ENCODE measurements at regions not wholly inside any gene's neighbourhood (a gene's known extent, or its start where the extent isn't known, plus 50 kb on each side); places are given as distances from the start of the nearest gene placed in this dataset.
"Not testable (repeated sequence)": the region's sequence is repeated elsewhere in the genome, so short reads cannot be mapped to it uniquely, and the experiment has no call there.

DNA sequence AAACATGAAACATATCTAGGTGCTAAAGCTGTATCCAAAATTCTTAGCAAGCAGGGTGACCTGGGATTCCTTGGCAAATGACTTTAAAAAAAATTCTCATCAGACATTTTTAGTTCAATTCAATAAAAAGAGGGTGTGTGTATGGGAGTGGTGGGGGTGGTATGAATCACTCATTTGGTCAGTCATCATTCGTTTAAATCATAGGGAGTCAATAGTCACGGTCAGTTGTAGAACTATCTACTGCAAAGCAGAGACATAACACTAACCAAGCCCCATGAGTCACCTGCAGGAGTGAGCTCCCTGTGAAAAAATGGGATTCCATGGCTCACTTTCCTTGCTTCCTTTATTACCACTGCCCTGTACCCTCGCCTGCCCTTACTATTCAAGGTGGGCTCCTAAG lies 380.6 kb upstream of the TCF4 start:
- no peak for ATAC-seq
- no peak overlapping the region for H3K4me3 ChIP-seq
- DNase-seq: no peak
- no peaks in the 10 kb centered on the region for H3K4me1 ChIP-seq (ENCODE audit: low read depth)
- intact Hi-C loops (cut with DNase I, micrococcal nuclease): no loop called here
- TF ChIP-seq, protein P1, sequence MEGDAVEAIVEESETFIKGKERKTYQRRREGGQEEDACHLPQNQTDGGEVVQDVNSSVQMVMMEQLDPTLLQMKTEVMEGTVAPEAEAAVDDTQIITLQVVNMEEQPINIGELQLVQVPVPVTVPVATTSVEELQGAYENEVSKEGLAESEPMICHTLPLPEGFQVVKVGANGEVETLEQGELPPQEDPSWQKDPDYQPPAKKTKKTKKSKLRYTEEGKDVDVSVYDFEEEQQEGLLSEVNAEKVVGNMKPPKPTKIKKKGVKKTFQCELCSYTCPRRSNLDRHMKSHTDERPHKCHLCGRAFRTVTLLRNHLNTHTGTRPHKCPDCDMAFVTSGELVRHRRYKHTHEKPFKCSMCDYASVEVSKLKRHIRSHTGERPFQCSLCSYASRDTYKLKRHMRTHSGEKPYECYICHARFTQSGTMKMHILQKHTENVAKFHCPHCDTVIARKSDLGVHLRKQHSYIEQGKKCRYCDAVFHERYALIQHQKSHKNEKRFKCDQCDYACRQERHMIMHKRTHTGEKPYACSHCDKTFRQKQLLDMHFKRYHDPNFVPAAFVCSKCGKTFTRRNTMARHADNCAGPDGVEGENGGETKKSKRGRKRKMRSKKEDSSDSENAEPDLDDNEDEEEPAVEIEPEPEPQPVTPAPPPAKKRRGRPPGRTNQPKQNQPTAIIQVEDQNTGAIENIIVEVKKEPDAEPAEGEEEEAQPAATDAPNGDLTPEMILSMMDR (IDR thresholded peaks at IDR 0.05): no peak
- H3K9me3 ChIP-seq: peaks cover 16% of the 10 kb centered on the region
- no peaks in the 10 kb centered on the region for H3K36me3 ChIP-seq (ENCODE audit: low read depth)

DNA sequence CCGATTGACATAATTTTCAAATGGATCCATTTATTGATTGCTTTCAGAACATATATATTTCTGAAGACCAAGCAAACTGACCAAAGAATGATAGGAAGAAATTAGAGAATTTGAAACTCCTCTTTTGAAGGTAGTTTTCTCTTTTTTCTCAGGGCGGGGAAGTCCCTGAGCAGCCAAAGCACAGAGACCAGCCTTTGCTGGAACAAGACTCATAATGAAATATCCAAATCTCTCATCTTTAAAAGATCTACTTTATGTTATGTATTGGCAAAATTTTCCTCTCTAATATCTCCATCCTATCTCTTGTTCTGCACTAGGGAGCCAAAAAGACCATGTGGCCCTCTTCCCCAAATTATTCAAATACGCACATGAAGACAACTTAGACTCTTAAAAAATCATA lies 379.0 kb upstream of the TCF4 start:
- TF ChIP-seq, protein P1 (IDR thresholded peaks at IDR 0.05): no peak
- Histone ChIP-seq H3K36me3 (ENCODE audit: low read depth) (no peaks in the 10 kb centered on the region), H3K9me3 (peaks cover 29% of the 10 kb centered on the region), H3K4me1 (ENCODE audit: low read depth) (no peaks in the 10 kb centered on the region), H3K4me3 (no peak overlapping the region)
- intact Hi-C loops (cut with DNase I, micrococcal nuclease): no loop called here
- DNase-seq (no peak), ATAC-seq (no peak)

DNA sequence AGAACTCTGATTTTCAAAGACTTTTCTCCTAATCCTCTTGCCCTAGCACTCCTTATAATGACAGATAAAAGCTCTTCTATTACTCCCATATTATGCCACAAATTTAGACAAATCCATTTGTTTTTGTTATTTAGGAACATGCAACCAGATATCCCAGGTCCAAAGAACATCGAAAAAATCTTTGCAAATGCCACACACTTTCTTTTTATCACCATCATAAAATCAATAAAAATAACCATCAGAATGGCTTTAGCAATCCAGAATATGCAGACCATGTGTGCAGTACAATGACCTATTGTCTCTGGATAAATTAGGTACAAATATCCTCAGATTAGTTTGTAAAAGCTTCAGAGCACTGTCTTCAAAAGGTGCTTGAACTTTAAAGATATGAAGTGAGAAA lies 376.2 kb upstream of the TCF4 start:
- Histone ChIP-seq H3K4me1 (ENCODE audit: low read depth) (no peaks in the 10 kb centered on the region), H3K36me3 (ENCODE audit: low read depth) (no peaks in the 10 kb centered on the region), H3K9me3 (peaks cover 37% of the 10 kb centered on the region), H3K4me3 (no peak overlapping the region)
- TF ChIP-seq, protein P1 (IDR thresholded peaks at IDR 0.05): no peak
- intact Hi-C loops (cut with DNase I, micrococcal nuclease): no loop called here
- no peak for ATAC-seq
- no peak for DNase-seq

DNA sequence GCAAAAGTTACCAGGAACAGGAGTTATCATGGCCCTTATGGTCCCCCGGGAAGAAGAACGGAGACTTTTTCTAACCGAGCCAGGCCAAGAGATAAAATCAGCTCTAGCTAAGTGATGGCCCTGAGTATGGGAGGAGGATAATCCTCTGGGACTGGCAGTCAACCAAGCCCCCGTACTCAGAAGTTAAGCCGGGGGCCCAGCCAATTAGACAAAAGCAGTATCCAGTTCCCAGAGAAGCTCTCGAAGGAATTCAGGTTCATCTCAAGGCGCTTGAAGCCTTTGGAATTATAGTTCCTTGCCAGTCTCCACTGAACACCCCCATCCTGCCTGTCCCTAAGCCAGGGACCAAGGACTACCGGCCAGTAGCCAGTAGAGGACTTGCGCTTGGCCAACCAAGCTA lies 365.3 kb upstream of the TCF4 start:
- no peaks in the 10 kb centered on the region for H3K36me3 ChIP-seq (ENCODE audit: low read depth)
- H3K4me1 ChIP-seq (ENCODE audit: low read depth): no peaks in the 10 kb centered on the region
- no peak for ATAC-seq
- intact Hi-C loops (cut with DNase I, micrococcal nuclease): no loop called here
- DNase-seq: no peak
- TF ChIP-seq, protein P1 (IDR thresholded peaks at IDR 0.05): no peak
- H3K4me3 ChIP-seq: no peak overlapping the region
- H3K9me3 ChIP-seq: peaks cover 46% of the 10 kb centered on the region

DNA sequence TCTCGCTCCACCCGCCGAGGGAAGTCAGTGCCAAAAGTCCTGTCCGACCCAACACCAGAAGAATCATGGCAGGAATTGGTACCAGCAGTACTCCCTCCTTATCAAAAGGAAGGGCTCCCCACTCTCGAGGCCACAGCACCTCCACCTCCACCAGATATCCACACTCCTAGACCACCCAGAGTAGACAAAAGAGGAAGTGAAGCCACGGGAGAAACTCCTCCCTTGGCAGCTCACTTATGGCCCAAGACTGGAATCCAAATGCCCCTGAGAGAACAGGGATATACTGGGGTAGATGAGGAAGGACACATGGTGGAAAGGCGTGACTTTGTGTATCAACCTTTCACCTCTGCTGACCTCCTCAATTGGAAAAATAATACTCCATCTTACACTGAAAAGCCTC lies 363.7 kb upstream of the TCF4 start:
- H3K36me3 ChIP-seq (ENCODE audit: low read depth); H3K4me3 ChIP-seq; ATAC-seq; H3K4me1 ChIP-seq (ENCODE audit: low read depth); DNase-seq; intact Hi-C loops (cut with DNase I, micrococcal nuclease): not testable (repeated sequence)
- peaks cover 44% of the 10 kb centered on the region for H3K9me3 ChIP-seq

DNA sequence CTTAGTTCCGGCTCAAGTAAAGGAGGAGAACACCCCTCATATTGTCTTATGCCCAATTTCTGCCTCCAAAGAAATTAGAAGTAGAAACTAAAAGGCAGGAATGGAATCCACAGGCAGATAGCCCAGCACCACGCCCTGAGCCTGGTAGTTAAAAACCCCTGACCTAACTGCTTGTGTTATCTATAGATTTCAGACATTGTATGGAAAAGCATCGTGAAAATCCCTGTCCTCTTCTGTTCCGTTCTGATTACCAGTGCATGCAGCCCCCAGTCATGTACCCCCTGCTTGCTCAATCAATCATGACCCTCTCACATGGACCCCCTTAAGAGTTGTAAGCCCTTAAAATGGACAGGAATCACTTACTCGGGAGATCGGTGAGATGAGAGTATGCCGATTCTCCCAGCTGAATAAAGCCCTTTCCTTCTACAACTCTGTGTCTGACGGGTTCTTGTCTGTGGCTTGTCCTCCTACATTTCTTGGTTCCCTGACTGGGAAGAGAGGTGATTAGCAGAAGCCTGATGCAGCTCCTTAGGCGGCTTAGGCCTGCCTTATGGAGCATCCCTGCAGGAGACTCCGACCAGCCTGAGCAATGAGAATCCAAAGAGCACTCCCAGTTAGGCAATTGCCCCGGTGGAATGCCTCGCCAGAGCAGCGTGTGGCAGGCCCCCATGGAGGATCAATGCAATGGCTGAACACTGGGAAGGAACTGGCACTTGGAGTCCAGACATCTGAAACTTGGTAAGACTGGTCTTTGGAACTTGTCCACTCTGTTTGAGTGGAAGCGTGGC lies 362.6 kb upstream of the TCF4 start:
- DNase-seq: no peak
- no peaks in the 10 kb centered on the region for H3K4me1 ChIP-seq (ENCODE audit: low read depth)
- TF ChIP-seq, protein P1 (IDR thresholded peaks at IDR 0.05): no peak
- peaks cover 45% of the 10 kb centered on the region for H3K9me3 ChIP-seq
- ATAC-seq: no peak
- no peak overlapping the region for H3K4me3 ChIP-seq
- H3K36me3 ChIP-seq (ENCODE audit: low read depth): no peaks in the 10 kb centered on the region
- intact Hi-C loops (cut with DNase I, micrococcal nuclease): no loop called here

Measured in mucosa of descending colon (tissue), 3 donors.